HG02884 (cell line): ENCODE measurements at regions not wholly inside any gene's neighbourhood (a gene's known extent, or its start where the extent isn't known, plus 50 kb on each side); places are given as distances from the start of the nearest gene placed in this dataset.
"Not testable (repeated sequence)": the region's sequence is repeated elsewhere in the genome, so short reads cannot be mapped to it uniquely, and the experiment has no call there.

ENCODE experiments used
- ATAC-seq: cut with Tn5 transposase; IDR thresholded peaks from one replicate; pipeline ENCODE4 v1.9.1; 2021; ENCODE audit warnings: mild to moderate bottlenecking, moderate library complexity; ENCODE audit not compliant: unreplicated experiment

- ATAC-seq: no peak
Measured at GRCh38 chr10:121131014-121131413, 279.9 kb downstream of the WDR11 start.

GRCh38 chr10:121131426-121132265 is 280.5 kb downstream of the WDR11 start:
- ATAC-seq: no peak

GRCh38 chr10:121132273-121132672 is 281.1 kb downstream of the WDR11 start:
- ATAC-seq: no peak

GRCh38 chr10:121133901-121134300 is 282.7 kb downstream of the WDR11 start:
- no peak for ATAC-seq

GRCh38 chr10:121134711-121135110 is 283.5 kb downstream of the WDR11 start:
- no peak for ATAC-seq

- ATAC-seq: no peak
Measured at GRCh38 chr10:121135512-121135911, 284.4 kb downstream of the WDR11 start.

- ATAC-seq: no peak
Measured at GRCh38 chr10:121137533-121137932, 286.4 kb downstream of the WDR11 start.

GRCh38 chr10:121138112-121138860 is 287.1 kb downstream of the WDR11 start:
- ATAC-seq: no peak

- no peak for ATAC-seq
Measured at GRCh38 chr10:121138918-121139317, 287.8 kb downstream of the WDR11 start.

GRCh38 chr10:121145802-121146395 is 294.7 kb downstream of the WDR11 start:
- not testable (repeated sequence) for ATAC-seq

- ATAC-seq: no peak
Measured at GRCh38 chr10:121148921-121149320, 297.8 kb downstream of the WDR11 start.

GRCh38 chr10:121152033-121152432 is 300.9 kb downstream of the WDR11 start:
- no peak for ATAC-seq

GRCh38 chr10:121152935-121153334 is 301.8 kb downstream of the WDR11 start:
- ATAC-seq: no peak

- ATAC-seq: no peak
Measured at GRCh38 chr10:121154310-121154709, 303.1 kb downstream of the WDR11 start.

GRCh38 chr10:121154846-121155245 is 303.7 kb downstream of the WDR11 start:
- no peak for ATAC-seq

- no peak for ATAC-seq
Measured at GRCh38 chr10:121155742-121156474, 304.7 kb downstream of the WDR11 start.

- no peak for ATAC-seq
Measured at GRCh38 chr10:121157998-121158397, 306.8 kb downstream of the WDR11 start.

GRCh38 chr10:121158988-121159579 is 307.9 kb downstream of the WDR11 start:
- ATAC-seq: no peak

GRCh38 chr10:121159670-121160069 is 308.5 kb downstream of the WDR11 start:
- no peak for ATAC-seq

- no peak for ATAC-seq
Measured at GRCh38 chr10:121165276-121165675, 314.1 kb downstream of the WDR11 start.
